ENCODE measurements at regions not wholly inside any gene's neighbourhood (a gene's known extent, or its start where the extent isn't known, plus 50 kb on each side); places are given as distances from the start of the nearest gene placed in this dataset.
"Not testable (repeated sequence)": the region's sequence is repeated elsewhere in the genome, so short reads cannot be mapped to it uniquely, and the experiment has no call there.

DNA sequence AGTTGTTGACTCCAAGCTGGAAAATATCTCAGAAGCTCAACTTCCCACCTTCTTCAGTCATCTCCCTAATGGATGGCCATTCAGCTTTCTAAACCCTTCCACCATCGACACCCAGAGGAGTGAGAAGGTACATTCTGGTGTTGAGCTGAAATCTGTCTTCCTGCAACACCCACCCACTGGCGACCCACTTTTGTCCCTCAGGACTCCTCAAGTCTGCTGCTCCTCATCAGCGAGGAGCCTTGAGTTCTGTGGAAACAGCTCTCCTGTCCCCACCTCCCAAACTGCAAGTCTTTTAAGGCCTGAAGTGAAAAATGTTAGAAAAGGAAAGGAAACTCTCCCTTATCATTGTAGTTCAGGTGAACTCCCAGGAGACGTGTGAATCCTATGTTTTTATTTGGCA lies 111.5 kb upstream of the HAND1 start:
- no peak for DNase-seq
- TF ChIP-seq, protein P1, sequence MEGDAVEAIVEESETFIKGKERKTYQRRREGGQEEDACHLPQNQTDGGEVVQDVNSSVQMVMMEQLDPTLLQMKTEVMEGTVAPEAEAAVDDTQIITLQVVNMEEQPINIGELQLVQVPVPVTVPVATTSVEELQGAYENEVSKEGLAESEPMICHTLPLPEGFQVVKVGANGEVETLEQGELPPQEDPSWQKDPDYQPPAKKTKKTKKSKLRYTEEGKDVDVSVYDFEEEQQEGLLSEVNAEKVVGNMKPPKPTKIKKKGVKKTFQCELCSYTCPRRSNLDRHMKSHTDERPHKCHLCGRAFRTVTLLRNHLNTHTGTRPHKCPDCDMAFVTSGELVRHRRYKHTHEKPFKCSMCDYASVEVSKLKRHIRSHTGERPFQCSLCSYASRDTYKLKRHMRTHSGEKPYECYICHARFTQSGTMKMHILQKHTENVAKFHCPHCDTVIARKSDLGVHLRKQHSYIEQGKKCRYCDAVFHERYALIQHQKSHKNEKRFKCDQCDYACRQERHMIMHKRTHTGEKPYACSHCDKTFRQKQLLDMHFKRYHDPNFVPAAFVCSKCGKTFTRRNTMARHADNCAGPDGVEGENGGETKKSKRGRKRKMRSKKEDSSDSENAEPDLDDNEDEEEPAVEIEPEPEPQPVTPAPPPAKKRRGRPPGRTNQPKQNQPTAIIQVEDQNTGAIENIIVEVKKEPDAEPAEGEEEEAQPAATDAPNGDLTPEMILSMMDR (IDR thresholded peaks at IDR 0.05; ENCODE audit: low read depth, low read length): no peak
- Histone ChIP-seq H3K27ac (no peak overlapping the region), H3K27me3 (ENCODE audit: insufficient read depth, low read depth, severe bottlenecking) (no peaks in the 10 kb centered on the region), H3K36me3 (no peaks in the 10 kb centered on the region), H3K9me3 (ENCODE audit: severe bottlenecking) (no peaks in the 10 kb centered on the region), H3K4me3 (ENCODE audit: low read depth, low read length) (no peak overlapping the region)

DNA sequence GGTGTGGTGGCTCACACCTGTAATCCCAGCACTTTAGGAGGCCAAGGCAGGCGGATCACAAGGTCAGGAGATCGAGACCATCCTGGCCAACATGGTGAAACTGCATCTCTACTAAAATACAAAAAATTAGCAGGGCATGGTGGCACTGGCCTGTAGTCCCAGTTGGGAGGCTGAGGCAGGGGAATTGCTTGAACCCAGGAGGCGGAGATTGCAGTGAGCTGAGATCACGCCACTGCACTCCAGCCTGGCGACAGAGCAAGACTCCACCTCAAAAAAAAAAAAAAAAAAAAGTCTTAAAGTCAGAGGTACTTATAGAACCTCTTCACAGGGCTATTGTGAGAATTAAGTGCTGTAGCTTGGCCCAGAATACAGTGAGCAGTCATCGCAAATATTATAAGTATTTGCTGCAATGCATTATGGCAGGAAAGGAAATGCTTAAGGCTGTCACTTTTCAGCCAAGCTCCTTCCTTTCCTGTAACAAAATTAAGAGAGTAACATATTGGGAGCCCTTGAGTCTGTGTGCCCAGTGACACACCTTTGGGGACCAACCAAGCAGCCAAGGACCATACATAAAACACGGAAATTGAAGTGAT lies 110.9 kb upstream of the HAND1 start:
- not testable (repeated sequence) for H3K36me3 ChIP-seq; H3K4me3 ChIP-seq (ENCODE audit: low read depth, low read length); DNase-seq; H3K27ac ChIP-seq; H3K27me3 ChIP-seq (ENCODE audit: insufficient read depth, low read depth, severe bottlenecking); H3K9me3 ChIP-seq (ENCODE audit: severe bottlenecking)

DNA sequence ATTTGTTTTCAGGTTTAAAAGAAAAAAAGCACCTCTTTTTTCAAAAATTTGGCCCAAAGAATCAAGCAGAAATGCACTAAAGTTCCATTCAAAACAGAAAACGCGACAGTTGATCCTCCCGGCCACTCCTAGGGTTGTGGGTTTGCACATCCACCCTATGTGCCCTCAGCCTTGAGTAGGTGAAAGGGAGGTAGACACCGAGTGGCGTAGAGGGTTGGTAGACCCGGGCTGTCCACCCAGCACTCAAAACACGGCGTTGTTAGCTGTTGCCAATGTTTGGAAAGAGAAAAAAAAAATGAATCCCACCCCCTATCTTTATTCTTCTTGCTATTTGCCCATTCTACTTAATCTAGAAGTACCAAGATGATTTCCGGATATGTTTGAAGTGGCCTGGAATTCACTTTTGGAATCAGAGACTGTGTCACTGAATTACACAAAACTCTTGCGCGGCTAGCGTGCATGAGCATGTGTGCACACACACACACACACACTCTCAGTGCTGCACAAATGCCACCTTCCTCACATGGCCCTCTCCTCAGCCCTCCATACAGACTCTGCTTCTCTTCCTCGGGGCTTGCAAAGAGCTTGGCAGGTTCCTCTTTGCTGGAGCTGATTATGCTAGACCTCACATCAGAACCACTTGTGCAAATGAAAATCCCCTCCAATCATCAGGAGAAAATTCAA lies 110.2 kb upstream of the HAND1 start:
- Histone ChIP-seq H3K36me3 (no peaks in the 10 kb centered on the region), H3K9me3 (ENCODE audit: severe bottlenecking) (no peaks in the 10 kb centered on the region), H3K27ac (no peak overlapping the region), H3K4me3 (ENCODE audit: low read depth, low read length) (no peak overlapping the region), H3K27me3 (ENCODE audit: insufficient read depth, low read depth, severe bottlenecking) (no peaks in the 10 kb centered on the region)
- DNase-seq: no peak
- TF ChIP-seq, protein P1 (IDR thresholded peaks at IDR 0.05; ENCODE audit: low read depth, low read length): no peak

DNA sequence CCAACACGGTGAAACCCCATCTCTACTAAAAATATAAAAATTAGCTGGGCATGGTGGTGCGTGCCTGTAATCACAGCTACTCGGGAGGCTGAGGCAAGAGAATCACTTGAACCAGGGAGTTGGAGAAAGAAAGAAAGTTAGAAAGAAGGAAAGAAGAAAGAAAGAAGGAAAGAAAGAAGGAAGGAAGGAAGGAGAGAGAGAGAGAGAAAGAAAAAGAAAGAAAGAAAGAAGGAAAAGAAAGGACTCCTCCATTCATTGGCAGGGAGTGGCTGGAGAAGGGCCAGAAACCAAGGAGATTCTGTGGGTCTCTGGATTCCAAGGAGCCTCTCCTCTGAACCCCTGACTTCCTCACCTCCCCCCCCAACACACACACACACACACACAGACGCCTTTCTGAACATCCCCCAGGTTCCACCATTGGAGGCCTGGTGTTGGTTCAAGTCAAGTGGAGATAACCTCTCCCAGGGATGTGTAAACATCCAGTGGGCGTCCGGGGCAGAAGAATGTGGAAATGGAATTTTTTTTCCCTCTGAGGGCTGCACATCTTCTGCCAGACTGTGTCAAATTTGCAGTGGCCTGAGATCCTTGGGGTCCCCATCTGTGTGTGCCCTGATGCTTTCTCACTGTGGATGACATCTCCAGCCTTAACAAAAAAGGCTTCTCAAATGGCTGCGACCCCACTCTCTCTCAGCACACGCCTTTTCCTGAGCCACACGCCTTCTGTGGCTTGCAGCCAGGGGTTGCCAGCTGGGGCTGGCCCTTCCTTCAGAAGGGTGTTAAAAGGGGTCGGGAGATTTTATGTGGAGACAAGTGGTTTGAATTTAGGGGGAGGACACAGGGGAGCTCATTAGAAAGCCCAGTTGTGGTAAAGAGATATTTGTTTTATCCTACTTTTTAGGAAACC lies 109.3 kb upstream of the HAND1 start:
- H3K4me3 ChIP-seq (ENCODE audit: low read depth, low read length): no peak overlapping the region
- no peak overlapping the region for H3K27ac ChIP-seq
- TF ChIP-seq, protein P1 (IDR thresholded peaks at IDR 0.05; ENCODE audit: low read depth, low read length): no peak
- H3K36me3 ChIP-seq: no peaks in the 10 kb centered on the region
- H3K27me3 ChIP-seq (ENCODE audit: insufficient read depth, low read depth, severe bottlenecking): no peaks in the 10 kb centered on the region
- no peaks in the 10 kb centered on the region for H3K9me3 ChIP-seq (ENCODE audit: severe bottlenecking)
- DNase-seq: no peak

DNA sequence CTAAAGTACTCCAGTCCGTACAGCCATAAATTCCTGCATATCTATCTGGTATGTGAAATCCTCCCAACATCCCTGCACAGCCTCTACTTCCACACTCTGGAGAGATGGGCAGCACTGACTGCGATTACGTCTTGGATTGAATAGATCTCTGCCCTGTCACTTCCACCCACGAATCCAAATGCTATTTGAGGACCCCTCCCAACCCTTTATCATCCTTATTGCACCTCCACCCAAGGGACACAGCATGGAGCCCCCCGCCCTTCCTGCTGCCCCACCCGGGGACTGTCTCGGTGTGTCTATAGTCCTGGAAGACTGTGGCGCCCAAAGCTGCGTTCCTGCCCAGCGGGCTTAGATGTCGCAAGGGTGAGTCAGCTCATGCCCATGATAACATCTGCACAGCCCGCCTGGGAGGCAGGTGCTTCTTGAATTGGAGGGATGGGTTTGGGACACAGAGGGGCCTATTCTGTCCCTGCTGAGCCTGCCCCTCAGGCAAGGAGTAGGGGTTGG lies 105.7 kb upstream of the HAND1 start:
- DNase-seq: no peak
- TF ChIP-seq, protein P1 (IDR thresholded peaks at IDR 0.05; ENCODE audit: low read depth, low read length): no peak
- H3K36me3 ChIP-seq: no peaks in the 10 kb centered on the region
- no peak overlapping the region for H3K4me3 ChIP-seq (ENCODE audit: low read depth, low read length)
- no peak overlapping the region for H3K27ac ChIP-seq
- no peaks in the 10 kb centered on the region for H3K27me3 ChIP-seq (ENCODE audit: insufficient read depth, low read depth, severe bottlenecking)
- no peaks in the 10 kb centered on the region for H3K9me3 ChIP-seq (ENCODE audit: severe bottlenecking)

DNA sequence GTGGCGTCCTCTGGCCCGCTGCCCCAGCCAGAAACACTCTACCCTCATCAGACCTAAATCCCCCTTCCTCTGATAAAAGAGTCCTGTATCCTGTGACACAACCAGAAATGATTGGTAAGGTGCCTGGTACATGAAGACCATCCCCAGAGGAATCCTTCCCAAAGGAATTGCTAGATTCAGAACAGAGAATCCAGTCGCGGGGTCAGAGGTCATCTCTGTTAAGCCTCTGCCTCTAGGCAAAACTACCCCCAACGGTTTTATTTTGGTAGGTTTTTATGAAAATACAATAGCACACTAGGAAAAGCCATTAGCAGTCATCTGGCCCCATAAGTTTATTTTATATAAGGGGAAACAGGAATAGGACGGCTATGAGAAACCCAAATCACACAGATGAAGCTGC lies 102.4 kb upstream of the HAND1 start:
- Histone ChIP-seq H3K27ac (no peak overlapping the region), H3K27me3 (ENCODE audit: insufficient read depth, low read depth, severe bottlenecking) (no peaks in the 10 kb centered on the region), H3K9me3 (ENCODE audit: severe bottlenecking) (no peaks in the 10 kb centered on the region), H3K4me3 (ENCODE audit: low read depth, low read length) (no peak overlapping the region), H3K36me3 (no peaks in the 10 kb centered on the region)
- DNase-seq: no peak
- TF ChIP-seq, protein P1 (IDR thresholded peaks at IDR 0.05; ENCODE audit: low read depth, low read length): no peak
